Panc1 (cell line): ENCODE measurements at regions not wholly inside any gene's neighbourhood (a gene's known extent, or its start where the extent isn't known, plus 50 kb on each side); places are given as distances from the start of the nearest gene placed in this dataset.

Experiments
- ATAC-seq: fragments of 200-7000 bp; cut with Tn5 transposase; 2 replicates; pipeline ENCODE4 v1.9.1; 2020; ENCODE audit warnings: mild to moderate bottlenecking, moderate library complexity
- BruUV-seq: library from RNA; stranded (reverse); fragments of 400-500 nt; replicated peaks from 2 replicates; lab custom pipeline; 2021; lab: Mats Ljungman, UMichigan
- CTCF ChIA-PET: fragments of 300-600 bp; sonication (Branson Sonifier 250); formaldehyde crosslinking; loops from one replicate; lab custom pipeline; 2022; ENCODE audit warnings: antibody characterized with exemption; lab: Charles Lee
- POLR2A ChIA-PET: fragments of 300-600 bp; sonication (Branson Sonifier 250); formaldehyde crosslinking; loops from one replicate; lab custom pipeline; 2022; ENCODE audit warnings: antibody characterized with exemption; lab: Charles Lee
- DNase-seq: peaks from one replicate; pipeline ENCODE4 v3.0.0-alpha.2; 2010; ENCODE audit warnings: low read depth, low spot score
- H3K27ac ChIP-seq: 2 replicates; pipeline ENCODE4 v1.5.1; 2011; ENCODE audit warnings: mild to moderate bottlenecking, low read length, inconsistent platforms
- H3K27me3 ChIP-seq: fragments of 200-500 bp; sonication (Bioruptor generic); 2 replicates; pipeline ENCODE4 v1.6.0; 2014; ENCODE audit warnings: low read length, inconsistent platforms; ENCODE audit not compliant: control insufficient read depth, insufficient read depth
- H3K36me3 ChIP-seq: fragments of 200-500 bp; sonication (Bioruptor generic); 2 replicates; pipeline ENCODE4 v1.5.1; 2014; ENCODE audit warnings: inconsistent platforms, mild to moderate bottlenecking, low read length, moderate library complexity; ENCODE audit not compliant: control insufficient read depth, insufficient read depth
- H3K4me1 ChIP-seq: 2 replicates; pipeline ENCODE4 v1.5.1; 2011; ENCODE audit warnings: inconsistent platforms, mild to moderate bottlenecking, low read length, moderate library complexity; ENCODE audit not compliant: control insufficient read depth, insufficient read depth
- H3K4me3 ChIP-seq, 2 experiments: 2 replicates each; pipeline ENCODE4 v1.5.1; 2011 to 2012; ENCODE audit warnings: low read depth in 2 of 2, low read length in 2 of 2, mild to moderate bottlenecking in 2 of 2, inconsistent platforms in 1 of 2, moderate library complexity in 1 of 2
- H3K9me3 ChIP-seq: fragments of 200-500 bp; sonication (Bioruptor generic); 2 replicates; pipeline ENCODE4 v1.5.1; 2014; ENCODE audit warnings: low read depth, mild to moderate bottlenecking, inconsistent platforms, low read length, moderate library complexity; ENCODE audit not compliant: control insufficient read depth, insufficient read depth
- POLR2AphosphoS5 ChIP-seq: IDR thresholded peaks from 2 replicates; pipeline ENCODE4 v1.6.1; 2012; ENCODE audit warnings: mild to moderate bottlenecking, low read depth, low read length, moderate library complexity
- SIN3A ChIP-seq: IDR thresholded peaks from 2 replicates; pipeline ENCODE4 v1.6.1; 2012; ENCODE audit warnings: low read depth, mild to moderate bottlenecking, low read length, moderate library complexity, borderline replicate concordance; ENCODE audit not compliant: insufficient read depth
- TCF7L2 ChIP-seq: IDR thresholded peaks from 2 replicates; pipeline ENCODE4 v1.6.1; 2011; ENCODE audit warnings: mild to moderate bottlenecking, low read depth, low read length, inconsistent platforms
- in situ Hi-C: cut with HindIII; loops from 2 replicates; pipeline ENCODE4 v1.10.0; 2016; ENCODE audit warnings: low sequenced_read_pairs, low pct_unique_long_range_greater_than_20kb
- intact Hi-C: fragments of 100-400 bp; cut with micrococcal nuclease; formaldehyde crosslinking; loops from one replicate; pipeline ENCODE4 v1.10.0; 2022; ENCODE audit not compliant: unreplicated experiment
- TF ChIP-seq, protein P1 (sequence below), 2 experiments: IDR thresholded peaks; 2 replicates each; pipeline ENCODE4 v1.6.1; 2011 to 2012; ENCODE audit warnings: low read depth in 2 of 2, control low read depth in 1 of 2, low read length in 1 of 2, mild to moderate bottlenecking in 1 of 2, moderate library complexity in 1 of 2; ENCODE audit not compliant: insufficient read depth in 1 of 2
- TF ChIP-seq, protein P2 (sequence below): fragments of 450-650 bp; IDR thresholded peaks from 2 replicates; pipeline ENCODE4 v1.5.1; 2017; ENCODE audit warnings: mild to moderate bottlenecking

DNA sequence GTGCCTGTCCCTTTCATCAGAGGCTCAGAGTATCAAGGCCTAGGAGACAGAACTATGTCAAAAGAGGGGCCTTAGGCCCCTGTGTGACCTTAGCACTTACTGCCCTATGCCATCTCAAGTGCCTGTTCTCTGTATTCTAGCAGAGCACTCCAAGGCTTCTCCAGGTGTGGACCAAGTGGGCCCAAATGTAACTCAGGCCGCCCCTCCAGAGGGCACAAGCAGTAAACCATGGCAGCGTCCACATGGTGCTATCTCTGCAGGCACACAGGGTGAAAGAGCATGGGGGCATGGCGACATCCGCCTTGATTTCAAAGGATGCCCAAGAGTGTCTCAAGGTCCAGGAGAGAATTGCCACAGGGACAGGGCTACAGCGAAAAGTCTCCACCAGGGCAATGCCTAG lies 628.7 kb downstream of the RPS29 start:
- in situ Hi-C loops (no loop called here), intact Hi-C loops (no loop called here)
- ATAC-seq (no peak), DNase-seq (no peak)
- Histone ChIP-seq H3K36me3 (no peaks in the 10 kb centered on the region), H3K27me3 (no peaks in the 10 kb centered on the region), H3K4me1 (no peaks in the 10 kb centered on the region), H3K9me3 (no peaks in the 10 kb centered on the region), H3K4me3 (no peak overlapping the region), H3K27ac (no peak overlapping the region)
- ChIA-PET CTCF (no interaction called here), POLR2A (no interaction called here)
- TF ChIP-seq, protein P1, sequence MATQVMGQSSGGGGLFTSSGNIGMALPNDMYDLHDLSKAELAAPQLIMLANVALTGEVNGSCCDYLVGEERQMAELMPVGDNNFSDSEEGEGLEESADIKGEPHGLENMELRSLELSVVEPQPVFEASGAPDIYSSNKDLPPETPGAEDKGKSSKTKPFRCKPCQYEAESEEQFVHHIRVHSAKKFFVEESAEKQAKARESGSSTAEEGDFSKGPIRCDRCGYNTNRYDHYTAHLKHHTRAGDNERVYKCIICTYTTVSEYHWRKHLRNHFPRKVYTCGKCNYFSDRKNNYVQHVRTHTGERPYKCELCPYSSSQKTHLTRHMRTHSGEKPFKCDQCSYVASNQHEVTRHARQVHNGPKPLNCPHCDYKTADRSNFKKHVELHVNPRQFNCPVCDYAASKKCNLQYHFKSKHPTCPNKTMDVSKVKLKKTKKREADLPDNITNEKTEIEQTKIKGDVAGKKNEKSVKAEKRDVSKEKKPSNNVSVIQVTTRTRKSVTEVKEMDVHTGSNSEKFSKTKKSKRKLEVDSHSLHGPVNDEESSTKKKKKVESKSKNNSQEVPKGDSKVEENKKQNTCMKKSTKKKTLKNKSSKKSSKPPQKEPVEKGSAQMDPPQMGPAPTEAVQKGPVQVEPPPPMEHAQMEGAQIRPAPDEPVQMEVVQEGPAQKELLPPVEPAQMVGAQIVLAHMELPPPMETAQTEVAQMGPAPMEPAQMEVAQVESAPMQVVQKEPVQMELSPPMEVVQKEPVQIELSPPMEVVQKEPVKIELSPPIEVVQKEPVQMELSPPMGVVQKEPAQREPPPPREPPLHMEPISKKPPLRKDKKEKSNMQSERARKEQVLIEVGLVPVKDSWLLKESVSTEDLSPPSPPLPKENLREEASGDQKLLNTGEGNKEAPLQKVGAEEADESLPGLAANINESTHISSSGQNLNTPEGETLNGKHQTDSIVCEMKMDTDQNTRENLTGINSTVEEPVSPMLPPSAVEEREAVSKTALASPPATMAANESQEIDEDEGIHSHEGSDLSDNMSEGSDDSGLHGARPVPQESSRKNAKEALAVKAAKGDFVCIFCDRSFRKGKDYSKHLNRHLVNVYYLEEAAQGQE (IDR thresholded peaks at IDR 0.05; ENCODE audit: insufficient read depth in 1 of 2, low read depth in 2 of 2, low read length in 1 of 2): no peak
- no peak for TF ChIP-seq POLR2AphosphoS5
- no peak for TF ChIP-seq SIN3A
- TF ChIP-seq TCF7L2: no peak
- TF ChIP-seq, protein P2, sequence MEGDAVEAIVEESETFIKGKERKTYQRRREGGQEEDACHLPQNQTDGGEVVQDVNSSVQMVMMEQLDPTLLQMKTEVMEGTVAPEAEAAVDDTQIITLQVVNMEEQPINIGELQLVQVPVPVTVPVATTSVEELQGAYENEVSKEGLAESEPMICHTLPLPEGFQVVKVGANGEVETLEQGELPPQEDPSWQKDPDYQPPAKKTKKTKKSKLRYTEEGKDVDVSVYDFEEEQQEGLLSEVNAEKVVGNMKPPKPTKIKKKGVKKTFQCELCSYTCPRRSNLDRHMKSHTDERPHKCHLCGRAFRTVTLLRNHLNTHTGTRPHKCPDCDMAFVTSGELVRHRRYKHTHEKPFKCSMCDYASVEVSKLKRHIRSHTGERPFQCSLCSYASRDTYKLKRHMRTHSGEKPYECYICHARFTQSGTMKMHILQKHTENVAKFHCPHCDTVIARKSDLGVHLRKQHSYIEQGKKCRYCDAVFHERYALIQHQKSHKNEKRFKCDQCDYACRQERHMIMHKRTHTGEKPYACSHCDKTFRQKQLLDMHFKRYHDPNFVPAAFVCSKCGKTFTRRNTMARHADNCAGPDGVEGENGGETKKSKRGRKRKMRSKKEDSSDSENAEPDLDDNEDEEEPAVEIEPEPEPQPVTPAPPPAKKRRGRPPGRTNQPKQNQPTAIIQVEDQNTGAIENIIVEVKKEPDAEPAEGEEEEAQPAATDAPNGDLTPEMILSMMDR: no peak
- BruUV-seq: no TSS peak

DNA sequence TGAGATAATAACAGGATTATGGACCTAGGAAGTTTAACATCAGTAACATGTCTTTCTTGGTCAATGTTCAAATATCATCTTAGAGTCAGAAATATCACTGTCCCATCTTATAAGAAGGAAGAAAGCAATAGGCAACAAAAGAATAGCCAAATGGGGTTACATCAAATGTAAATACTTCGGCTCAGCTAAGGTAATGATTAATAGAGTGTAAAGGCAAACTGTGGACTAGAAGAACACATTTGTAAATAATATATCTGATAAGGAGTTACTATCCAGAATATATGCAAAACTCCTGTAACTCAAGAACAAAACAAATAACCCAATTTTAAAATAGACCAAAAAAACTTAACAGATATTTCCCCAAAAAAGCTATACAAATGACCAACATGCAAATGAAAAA lies 630.3 kb downstream of the RPS29 start:
- DNase-seq: no peak
- in situ Hi-C loops: no loop called here
- POLR2A ChIA-PET: no interaction called here
- no peak for TF ChIP-seq POLR2AphosphoS5
- TF ChIP-seq, protein P1 (IDR thresholded peaks at IDR 0.05; ENCODE audit: insufficient read depth in 1 of 2, low read depth in 2 of 2, low read length in 1 of 2): no peak
- TF ChIP-seq SIN3A: no peak
- no peak for TF ChIP-seq TCF7L2
- TF ChIP-seq, protein P2: no peak
- Histone ChIP-seq H3K4me3 (no peak overlapping the region), H3K9me3 (no peaks in the 10 kb centered on the region), H3K27ac (no peak overlapping the region), H3K4me1 (no peaks in the 10 kb centered on the region), H3K27me3 (no peaks in the 10 kb centered on the region), H3K36me3 (no peaks in the 10 kb centered on the region)
- BruUV-seq: no TSS peak
- CTCF ChIA-PET: no interaction called here
- intact Hi-C loops: no loop called here
- ATAC-seq: no peak
